Spleen (tissue), 7 donors: ENCODE measurements at regions not wholly inside any gene's neighbourhood (a gene's known extent, or its start where the extent isn't known, plus 50 kb on each side); places are given as distances from the start of the nearest gene placed in this dataset.

ENCODE experiments used
- CTCF ChIP-seq, 11 experiments: fragments of 200-600 bp in 7 of 11; fragments of 450-650 bp in 4 of 11; sonication (generic) in 4 of 11; IDR thresholded peaks in 8 of 11; conservative IDR thresholded peaks in 3 of 11; 1 replicate in 7 of 11; 2 replicates in 4 of 11; pipeline versions ENCODE4 v1.4.0 to v1.8.0; 2016 to 2021; ENCODE audit warnings: antibody characterized with exemption in 11 of 11, inconsistent platforms in 4 of 11, mild to moderate bottlenecking in 1 of 11
- POLR2A ChIP-seq, 3 donors: fragments of 450-650 bp; IDR thresholded peaks; one replicate each; pipeline ENCODE4 v1.5.1; 2017; ENCODE audit warnings: antibody characterized with exemption in 3 of 3, mild to moderate bottlenecking in 1 of 3
- donor health status: DM: no; HTN: no; CAD: no; lungs with moderate emphysema.
- donor health status: DM: no; HTN: no; CAD: no.
- donor health status: DM: no; HTN: no; CAD: no.

DNA sequence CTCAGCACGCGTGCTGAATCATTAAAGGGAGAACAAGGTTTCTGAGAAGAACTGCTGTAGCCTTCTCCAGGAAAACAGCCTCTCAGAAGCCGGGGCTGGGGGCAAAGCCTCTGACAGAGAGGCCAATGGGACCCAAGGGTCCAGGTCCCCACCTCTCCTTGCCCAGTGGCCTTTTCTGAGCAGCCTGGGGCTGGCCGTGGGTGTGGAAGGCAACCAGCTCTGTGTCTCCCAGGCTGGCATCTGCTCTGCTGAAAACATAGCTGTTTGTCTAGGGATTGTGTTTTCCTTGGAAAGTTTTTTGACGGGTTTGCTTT is 261.2 kb downstream of the NPHP4 start:
- no peak for TF ChIP-seq CTCF (IDR thresholded peaks at IDR 0.05 in 8 of 11, conservative IDR thresholded peaks at IDR 0.05 in 3 of 11)
- no peak for TF ChIP-seq POLR2A (IDR thresholded peaks at IDR 0.05)
